WI38 (cell line): ENCODE measurements at regions not wholly inside any gene's neighbourhood (a gene's known extent, or its start where the extent isn't known, plus 50 kb on each side); places are given as distances from the start of the nearest gene placed in this dataset.

ENCODE experiments used
- H3K4me3 ChIP-seq: 2 replicates; pipeline ENCODE4 v1.5.1; 2011; ENCODE audit warnings: low read depth, mild to moderate bottlenecking, control low read depth, low read length
- CTCF ChIP-seq: IDR thresholded peaks from 2 replicates; pipeline ENCODE4 v1.5.1; 2012; ENCODE audit warnings: low read depth, mild to moderate bottlenecking, control low read depth, low read length

GRCh38 chr2:3959372-3959771 is 256.0 kb downstream of the DCDC2C start:
- TF ChIP-seq CTCF, result peak; percentile 49
- H3K4me3 ChIP-seq, result no peak overlapping the region

GRCh38 chr2:3960106-3960505 is 256.7 kb downstream of the DCDC2C start:
- no peak for TF ChIP-seq CTCF
- H3K4me3 ChIP-seq, result no peak overlapping the region

GRCh38 chr2:3962719-3963118 is 259.3 kb downstream of the DCDC2C start:
- TF ChIP-seq CTCF, result no peak
- H3K4me3 ChIP-seq, result no peak overlapping the region

- no peak overlapping the region for H3K4me3 ChIP-seq
- no peak for TF ChIP-seq CTCF
Measured at GRCh38 chr2:3965211-3965610, 261.8 kb downstream of the DCDC2C start.

- no peak for TF ChIP-seq CTCF
- H3K4me3 ChIP-seq, result no peak overlapping the region
Measured at GRCh38 chr2:3965953-3966352, 262.6 kb downstream of the DCDC2C start.

GRCh38 chr2:3966470-3966869 is 263.1 kb downstream of the DCDC2C start:
- H3K4me3 ChIP-seq, result no peak overlapping the region
- TF ChIP-seq CTCF, result no peak

GRCh38 chr2:3968736-3969135 is 265.4 kb downstream of the DCDC2C start:
- no peak for TF ChIP-seq CTCF

More at GRCh38 chr2:3968736-3969135, 265.4 kb downstream of the DCDC2C start:
- H3K4me3 ChIP-seq, result no peak overlapping the region
